ENCODE measurements at regions not wholly inside any gene's neighbourhood (a gene's known extent, or its start where the extent isn't known, plus 50 kb on each side); places are given as distances from the start of the nearest gene placed in this dataset.
"Not testable (repeated sequence)": the region's sequence is repeated elsewhere in the genome, so short reads cannot be mapped to it uniquely, and the experiment has no call there.

DNA sequence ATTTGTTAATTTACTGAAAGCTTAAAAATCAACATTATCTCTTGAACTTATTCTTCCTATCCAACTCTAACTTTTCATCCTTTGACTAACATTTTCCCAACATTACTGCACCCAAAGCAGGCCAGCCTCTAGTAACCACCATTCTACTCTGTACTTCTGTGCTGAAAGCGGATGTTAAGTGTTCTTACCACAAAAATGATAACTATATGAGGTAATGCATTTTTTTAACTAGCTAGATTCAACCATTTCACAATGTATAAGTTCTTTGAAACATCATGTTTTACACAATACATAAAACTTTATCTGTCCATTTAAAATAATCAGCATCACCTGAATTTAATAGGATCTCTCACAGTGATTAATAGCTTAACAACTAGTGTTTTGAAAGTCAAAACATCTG, 468.5 kb upstream of the MGAT4C start:
- no peak for DNase-seq

DNA sequence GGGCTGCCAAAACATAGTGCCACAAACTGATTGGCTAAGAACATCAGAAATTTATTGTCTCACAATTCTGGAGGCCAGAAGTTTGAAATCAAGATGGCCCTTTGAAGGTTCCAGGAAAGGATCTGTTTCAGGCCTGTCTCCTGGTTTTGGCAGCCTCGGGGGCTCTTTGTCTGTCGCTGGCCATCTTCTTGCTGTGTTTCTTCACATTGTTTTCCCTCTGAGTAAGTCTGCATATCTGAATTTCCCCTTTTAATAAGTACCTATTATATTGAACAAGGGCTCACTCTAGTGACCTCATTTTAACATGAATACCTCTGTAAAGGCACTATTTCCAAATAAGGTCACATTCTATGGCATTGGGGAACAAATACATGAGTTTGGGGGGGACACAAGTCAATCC, 467.1 kb upstream of the MGAT4C start:
- no peak for DNase-seq

DNA sequence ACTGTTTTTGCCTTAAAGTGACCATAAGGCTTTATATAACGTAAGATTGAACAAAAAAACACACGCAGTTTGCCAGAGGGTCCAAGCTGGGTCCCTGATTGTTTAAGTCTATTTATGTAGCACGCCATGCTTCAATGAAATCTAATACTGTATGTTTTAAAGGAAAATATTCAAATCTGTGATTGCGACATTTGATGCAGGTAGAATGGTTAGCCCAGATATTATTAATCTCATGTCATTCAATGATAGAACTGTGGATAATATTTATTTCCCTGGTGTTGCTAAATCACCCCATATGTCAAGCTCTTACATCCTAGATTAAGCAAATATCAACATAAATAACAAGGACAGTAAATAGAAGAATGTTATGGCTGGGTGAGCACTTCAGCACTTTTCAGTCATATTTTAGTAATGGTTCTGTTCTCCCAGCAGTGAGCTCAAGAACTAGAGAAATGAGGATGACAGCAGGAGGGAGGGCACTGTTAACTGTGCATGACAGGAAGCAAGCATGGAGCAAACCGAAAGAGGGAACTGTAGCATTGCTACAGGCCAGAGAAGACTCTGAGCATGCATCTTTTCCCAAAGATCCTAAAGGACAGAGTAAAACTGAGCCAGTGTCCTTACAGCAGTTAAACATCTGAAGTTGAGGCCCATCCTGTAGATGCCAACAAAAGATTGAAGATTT, 465.7 kb upstream of the MGAT4C start:
- no peak for DNase-seq

DNA sequence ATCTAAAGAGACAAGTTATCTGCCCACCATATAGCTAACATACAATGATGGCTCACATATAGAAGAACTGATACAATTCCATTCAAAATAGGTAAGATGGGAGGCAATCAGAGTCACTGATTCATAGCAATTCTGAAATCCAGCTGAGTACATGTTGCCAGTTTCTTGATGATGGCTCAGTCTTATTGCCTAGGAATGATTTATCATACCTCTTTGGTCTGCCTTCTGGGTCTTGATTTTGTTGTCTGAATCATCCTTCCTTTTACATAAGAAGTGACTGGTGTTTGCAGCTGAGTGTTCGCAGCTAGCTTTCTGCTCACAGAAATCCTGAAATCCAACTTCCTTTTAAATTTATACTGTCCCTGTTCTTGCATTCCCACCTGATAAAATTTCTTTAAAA, 463.2 kb upstream of the MGAT4C start:
- DNase-seq = no peak

DNA sequence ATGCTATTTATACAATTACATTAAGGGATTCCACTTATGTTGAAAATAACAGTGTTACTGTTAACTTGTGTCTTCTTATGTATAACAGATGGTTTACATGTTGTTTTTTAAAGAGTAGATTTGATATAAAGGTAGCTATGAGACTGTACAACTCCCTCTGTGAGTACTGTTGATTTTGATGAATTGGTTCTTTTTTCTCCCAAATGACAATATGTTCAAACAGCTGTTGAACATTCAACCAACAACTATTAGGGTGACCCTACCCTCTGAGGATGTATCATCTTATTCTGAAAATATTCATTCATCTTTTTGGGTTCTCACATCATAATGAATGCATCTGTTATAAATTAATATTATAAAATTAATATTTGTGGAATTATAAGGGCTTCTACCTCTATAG, 456.9 kb upstream of the MGAT4C start:
- DNase-seq = no peak

DNA sequence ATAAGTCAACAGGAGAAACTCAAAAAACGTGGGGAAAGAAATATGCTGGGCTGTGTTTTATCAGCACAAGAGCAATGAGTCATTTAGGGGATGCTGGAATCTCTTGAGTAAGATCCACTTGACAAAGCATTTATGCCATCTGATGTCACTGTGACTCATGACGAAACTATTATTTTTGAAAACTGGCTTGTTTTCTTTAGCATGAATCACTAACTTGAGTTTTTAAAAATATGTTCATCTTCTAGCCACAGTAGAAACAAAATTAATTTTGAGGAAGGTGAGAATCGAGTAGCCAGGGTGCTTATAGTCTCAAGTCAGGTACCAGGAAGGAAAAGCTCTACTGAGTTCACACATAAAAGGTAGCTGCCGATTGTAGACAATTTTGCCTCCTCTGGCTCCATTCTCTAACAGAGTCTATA, 456.2 kb upstream of the MGAT4C start:
- peak; percentile 15 for DNase-seq

DNA sequence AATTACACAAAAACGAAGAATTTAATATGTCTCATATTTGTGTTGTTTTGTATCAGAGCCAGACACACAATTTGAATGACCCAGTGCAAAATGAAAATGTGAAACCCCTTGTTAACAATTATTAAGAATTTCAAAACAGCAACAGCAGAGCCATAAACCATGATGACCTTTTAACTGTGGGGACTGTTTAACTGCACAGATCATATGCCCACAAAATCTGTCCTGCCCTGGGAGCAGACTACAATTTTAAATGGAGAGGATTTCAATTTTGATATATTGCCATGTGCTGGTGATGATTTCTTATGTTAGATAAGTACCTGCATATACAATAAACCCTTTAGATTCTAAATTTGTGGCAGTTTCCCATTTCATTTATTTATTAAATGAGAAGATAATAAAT, 455.5 kb upstream of the MGAT4C start:
- no peak for DNase-seq

DNA sequence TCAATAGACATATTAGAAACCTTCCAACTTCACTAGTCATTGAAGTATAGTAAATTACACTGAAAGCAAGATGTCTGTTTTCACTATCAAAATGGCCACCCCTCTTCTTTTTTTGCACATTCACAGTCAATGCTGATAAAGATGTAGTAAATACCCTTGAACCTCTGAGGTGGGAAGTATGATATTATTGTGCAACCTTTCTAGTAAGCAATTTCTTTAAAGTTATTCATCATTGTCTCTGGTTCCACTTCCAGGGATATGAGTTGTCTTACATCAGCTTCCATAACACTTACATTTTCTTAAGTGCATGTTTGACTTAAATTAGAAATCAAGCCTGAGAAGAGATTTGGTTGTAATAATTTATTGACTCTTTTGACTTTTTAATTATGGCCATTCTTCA, 453.9 kb upstream of the MGAT4C start:
- no peak for DNase-seq

DNA sequence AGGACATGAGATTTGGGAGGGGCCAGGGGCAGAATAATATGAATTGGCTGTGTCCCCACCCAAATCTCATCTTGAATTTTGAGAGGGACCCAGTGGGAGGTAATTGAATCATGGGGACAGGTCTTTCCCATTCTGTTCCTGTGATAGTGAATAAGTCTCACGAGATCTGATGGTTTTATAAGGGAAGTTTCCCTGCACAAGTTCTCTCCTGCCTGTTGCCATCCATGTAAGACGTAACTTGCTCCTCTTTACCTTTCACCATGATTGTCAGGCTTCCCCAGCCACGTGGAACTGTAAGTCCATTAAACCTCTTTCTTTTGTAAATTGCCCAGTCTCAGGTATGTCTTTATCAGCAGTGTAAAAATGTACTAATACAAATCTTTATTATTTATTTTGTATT, 452.8 kb upstream of the MGAT4C start:
- not testable (repeated sequence) for DNase-seq

DNA sequence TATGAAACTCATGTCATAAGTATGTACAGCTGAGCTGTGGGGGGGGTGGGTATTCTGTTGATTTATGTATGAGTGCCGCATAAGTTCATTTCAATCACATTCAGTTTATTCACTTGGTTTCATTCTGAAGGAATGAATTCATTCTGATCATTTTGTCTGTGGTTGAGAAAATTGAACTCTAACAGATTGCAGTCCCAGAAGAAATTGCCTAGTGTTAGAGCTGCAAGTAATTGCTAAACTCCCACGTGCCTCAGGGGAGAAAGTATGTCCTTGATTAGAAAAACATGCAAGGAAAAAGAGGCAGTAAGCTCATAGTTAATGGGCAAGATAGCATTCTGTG, 442.4 kb upstream of the MGAT4C start:
- no peak for DNase-seq

DNA sequence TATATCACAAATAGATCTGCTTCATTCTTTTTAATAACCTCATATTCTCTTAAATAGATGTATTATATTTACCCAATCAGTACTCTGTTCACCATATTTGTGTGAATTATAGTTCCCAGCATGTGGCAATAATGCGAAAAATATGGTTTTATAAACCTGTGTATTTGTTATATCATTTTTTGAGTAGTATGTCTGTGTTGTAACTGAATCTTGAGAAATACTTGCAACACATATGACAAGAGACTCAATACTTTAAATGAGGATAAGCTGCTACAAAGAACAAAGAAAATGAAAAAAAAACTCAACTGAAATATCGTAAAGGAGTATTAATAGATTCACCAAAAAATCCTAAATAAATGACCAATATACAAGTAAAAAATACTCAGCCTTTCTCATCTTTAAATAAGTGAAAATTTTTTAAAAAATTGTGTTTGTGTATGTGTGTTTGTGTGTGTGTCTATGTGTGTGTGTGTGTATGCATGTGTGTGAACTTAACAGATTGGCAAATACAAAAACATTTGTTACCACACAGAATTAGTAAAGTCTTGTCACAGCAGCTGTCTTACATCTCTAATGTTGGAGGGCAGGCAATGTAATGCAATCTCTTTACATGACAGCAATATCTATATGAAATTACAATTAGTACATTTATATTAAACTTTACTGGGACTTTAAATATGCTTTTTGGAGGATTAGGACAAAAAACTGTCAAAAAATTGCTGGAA, 441.9 kb upstream of the MGAT4C start:
- DNase-seq = no peak

DNA sequence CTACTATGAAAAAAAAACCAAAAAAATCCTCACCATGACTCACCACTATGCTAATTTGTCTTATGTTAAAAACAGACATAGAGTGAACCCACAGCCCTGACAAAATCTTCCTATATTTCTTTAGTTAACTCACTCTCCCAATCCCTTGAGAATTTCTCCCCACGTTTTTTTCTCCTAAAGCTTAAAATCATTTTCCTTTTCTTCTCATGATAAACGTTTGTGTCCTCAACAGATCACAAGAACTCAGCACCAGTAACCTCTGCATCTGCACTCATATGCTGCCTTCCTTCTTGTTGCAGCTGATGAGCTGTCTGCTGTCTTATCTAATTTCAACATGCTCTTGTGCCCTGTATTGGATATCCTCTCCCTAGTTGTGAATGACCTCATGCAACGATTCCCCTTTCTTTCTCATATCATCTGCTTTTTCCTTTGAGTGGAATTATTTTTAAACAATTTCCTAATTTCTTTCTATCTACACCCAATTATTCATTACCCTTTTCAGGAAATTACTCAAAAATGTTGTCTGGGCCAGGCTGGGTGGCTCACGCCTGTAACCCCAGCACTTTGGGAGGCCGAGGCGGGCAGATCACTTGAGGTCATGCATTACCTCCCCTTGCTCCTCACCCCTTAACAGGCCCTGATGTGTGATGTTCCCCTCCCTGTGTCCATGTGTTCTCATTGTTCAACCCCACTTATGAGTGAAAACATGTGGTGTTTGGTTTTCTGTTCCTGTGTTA, 427.5 kb upstream of the MGAT4C start:
- no peak for DNase-seq

DNA sequence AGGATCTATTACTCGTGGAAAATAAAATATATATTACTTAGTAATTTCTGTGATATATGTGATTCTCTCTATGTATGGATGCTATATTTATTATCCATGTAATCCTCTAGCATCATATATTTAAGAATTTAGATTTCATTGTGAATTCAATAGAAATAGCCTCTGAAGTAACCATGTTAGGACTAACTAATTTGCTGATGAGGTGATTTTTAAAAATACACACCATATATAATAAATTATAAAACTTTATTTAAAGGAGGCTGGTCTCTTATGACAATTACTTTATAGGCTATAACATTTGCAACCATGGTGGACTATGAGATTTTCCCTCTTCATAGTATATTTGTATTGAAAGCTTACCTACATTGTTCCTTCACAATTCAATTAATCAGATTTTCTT, 424.9 kb upstream of the MGAT4C start:
- no peak for DNase-seq

DNA sequence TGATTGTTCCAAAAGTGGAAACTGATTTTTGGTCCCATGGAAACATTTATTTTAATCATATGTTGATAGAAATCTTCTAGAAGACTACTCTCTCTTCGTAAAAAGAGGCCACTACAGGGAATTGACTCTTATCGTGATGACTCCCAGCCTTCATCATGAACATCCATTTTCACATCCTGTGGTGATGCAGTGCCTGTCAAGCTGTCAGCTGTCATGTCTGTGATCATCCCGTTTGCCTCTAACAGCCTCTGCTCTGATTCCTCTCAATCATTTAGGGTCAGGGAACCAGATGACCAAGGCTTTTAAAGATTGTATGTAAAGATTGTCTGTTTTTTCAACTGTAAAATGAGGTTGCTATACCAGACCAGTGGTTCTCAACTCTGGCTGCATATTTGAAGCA, 419.0 kb upstream of the MGAT4C start:
- DNase-seq = no peak

DNA sequence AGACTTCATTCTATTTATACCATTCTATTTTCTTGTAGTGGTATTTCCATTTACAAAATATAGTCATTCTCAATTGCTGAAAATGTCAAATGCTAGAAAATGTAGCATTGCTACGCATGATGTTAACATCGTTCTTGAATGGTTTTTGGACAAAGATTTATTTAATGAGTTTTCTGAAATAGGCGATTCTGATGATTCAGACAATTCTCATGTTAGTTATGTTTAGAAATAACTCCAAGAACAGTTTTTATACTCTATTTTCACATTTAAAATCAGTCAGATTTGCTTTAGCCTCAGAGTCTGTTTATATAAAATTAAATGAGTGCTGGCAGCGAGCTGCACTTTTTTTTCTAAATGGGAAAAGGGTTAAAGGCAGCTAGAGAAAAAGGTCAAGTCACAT, 414.8 kb upstream of the MGAT4C start:
- DNase-seq = no peak

DNA sequence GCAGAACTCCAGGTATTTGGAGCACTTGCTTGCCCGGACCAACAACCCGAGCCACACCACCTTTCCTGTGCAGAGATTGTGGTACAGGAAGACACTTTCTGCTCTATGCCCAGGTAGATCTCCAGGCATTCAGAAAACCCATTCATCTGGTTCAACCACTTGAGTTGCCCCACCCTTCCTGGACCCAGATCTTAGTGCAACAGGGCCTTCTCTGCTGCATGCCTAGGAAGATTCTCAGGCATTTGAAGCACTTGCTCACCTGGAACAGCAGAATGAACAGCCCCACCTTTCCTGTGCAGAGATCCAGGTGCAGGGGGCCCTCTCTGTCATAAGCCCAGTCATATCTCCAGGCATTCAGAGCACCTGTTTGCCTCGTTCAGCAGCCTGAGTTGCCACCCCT, 412.8 kb upstream of the MGAT4C start:
- DNase-seq = no peak

DNA sequence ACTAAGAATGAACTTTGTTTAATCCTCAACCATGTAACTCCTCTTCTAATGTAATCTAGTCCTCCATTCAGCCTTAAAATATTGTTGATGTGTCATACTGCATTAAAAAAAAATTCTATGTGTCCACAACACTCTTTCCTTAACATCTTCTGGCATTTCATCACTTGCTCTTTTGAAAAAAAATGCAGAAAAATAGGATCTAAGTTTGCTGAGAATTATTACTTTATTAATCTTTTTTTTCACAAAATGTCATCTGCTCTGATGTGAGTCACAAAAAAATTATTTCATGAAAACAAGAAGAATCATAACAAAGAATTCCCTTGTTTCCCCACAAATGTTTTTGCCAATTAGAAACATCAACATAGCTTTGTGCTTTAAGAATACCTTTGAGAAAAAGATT, 410.1 kb upstream of the MGAT4C start:
- no peak for DNase-seq

DNA sequence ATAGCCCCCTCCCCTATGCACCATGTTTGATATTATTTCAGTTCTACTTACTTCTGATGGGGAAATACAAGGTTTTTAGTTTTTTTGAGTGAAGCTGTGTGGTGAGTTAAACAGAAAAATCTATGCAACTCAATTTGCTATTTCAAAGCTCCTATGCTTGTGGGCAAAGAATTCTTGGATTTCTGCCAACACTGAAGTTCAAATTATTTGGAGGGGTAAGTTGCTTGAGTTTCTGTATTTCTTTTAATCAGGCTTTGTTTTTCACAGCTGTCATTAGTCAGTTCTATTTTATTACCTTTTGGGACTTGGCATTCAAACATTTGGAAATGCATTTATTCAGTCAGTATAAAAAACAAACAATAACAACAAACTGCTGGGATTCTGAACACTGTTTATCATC, 407.5 kb upstream of the MGAT4C start:
- DNase-seq = no peak

DNA sequence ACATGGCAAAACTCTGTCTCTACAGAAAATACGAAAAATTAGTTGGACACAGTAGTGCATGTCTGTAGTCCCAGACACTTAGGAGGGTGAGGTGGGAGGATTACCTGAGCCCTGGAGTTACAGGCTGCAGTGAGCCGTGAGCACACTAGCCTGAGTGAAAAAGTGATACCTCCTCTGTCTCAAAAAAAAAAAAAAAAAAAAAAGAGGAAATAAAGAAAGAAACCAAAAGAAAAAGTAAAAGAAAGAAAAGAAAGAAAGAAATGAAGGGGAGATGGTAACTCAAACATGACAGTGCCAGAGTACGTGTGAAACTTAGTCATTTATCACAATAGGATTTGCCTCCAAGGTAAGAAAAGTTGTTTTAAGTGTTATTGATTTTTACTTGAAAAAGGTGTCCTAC, 407.0 kb upstream of the MGAT4C start:
- no peak for DNase-seq

DNA sequence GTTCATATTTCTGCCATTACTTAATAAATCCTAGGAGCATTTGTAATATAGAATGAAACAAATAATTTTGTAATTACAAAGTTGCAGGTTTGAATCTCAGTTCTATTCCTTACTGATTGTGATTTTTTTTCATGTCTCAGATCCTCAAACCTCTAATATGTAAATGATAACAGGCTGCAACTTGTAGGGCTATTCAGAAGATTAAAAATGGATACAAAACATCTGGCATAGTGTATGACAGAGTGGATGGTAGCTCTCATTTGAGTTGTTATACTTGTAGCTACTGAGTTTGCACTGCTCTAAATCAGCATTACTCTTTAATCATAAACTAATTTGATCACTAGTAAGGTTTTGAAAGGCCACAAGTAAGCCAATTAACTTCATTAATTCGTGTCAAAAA, 406.3 kb upstream of the MGAT4C start:
- DNase-seq = no peak

DNA sequence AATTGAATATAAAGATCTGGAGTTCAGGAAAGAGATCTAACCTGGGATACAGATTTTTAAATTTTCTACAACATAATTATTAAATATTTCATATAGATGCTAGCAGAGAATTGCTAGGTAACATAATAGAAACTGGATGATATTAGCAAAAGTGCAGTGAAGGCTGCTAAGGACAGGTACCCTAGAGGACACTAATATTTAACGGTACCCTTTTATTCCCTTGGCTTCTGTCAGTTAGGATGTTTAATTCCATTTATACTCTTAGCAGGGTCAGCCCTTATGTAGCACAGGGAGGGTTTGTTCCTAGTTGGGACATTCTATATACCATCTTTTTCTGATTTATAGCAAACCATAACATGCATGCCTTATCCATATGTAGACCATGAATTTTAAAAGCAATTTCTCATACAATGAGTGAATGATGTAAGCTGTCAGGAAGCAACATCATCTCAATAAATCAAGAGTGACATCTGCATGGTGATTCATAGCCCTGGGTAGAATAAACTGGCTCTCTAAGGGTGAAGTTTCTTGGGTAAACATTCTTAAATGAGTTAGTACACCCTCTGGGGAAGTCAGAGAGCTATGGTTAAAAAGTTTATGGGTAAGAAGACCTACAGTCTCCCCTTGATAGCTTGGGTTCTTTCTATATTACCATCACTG, 404.4 kb upstream of the MGAT4C start:
- no peak for DNase-seq

DNA sequence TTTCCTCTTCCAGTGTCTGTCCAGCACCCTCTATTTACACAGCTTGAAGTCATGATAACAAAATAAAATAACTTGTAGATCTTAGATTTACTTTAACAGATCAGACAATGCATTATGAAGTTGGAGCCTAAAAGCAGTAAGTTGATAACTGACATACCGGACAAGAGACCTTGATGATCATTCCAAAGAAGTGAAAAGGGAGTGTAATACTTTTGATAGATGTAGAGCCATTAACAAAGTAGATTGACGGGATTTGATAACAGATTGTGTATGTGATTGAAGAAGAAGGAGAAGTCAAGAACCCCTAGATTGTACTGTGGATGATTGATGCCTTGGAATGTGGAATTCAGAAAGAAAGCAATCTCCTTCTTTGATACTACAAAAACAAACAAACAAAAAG, 403.8 kb upstream of the MGAT4C start:
- DNase-seq = no peak

DNA sequence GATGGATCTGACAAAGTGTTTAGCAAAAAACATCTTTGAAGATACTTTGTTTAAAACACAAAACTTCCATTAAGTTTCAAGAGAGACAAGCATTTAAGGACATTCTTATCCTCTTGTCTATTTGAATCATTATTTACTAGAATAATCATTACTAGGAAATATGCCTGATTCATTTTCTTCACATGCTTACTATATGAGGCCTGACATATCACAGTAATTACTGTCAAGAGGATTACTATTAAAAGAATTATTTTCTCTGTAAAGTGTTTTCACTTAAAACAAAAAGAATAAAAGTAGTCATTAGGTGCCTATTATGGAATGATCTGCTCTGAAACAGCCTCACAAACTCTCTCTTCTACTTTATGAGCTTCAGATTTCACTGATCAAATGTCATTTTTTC, 402.1 kb upstream of the MGAT4C start:
- no peak for DNase-seq

DNA sequence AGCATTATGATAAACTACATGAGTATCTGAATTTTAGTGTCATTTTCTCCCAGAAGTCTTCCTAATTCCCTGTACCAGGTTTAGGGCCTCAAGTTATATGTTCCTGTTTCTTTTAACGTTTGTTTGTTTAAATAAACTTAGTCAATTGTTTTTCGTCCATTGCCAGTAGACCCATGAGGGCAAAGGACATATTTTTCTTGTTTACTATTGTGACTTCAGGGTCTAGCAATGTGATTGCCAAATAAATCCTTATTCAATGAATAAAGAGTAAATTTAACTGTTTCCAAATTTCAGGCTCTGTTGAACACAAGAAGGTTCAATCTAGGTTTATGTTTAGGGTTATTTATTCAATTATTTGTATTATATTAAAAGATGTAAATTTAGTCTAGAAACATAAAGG, 391.6 kb upstream of the MGAT4C start:
- DNase-seq = no peak
